CD14-positive monocyte (primary cell): ENCODE measurements at regions not wholly inside any gene's neighbourhood (a gene's known extent, or its start where the extent isn't known, plus 50 kb on each side); places are given as distances from the start of the nearest gene placed in this dataset.
A peak's percentile ranks its signal among the peaks of the same experiment; 100 is the strongest.

Experiments
- DNase-seq, 3 donors: peaks; one replicate each; pipeline ENCODE4 v3.0.0-alpha.2; 2011 to 2022
- H2AFZ ChIP-seq: 2 replicates; pipeline ENCODE4 v1.6.0; 2012; ENCODE audit warnings: mild to moderate bottlenecking, low read depth, low read length, inconsistent platforms; ENCODE audit not compliant: insufficient read depth, poor library complexity, severe bottlenecking
- H3K27ac ChIP-seq, 2 donors: 1 replicate in 1 of 2; 2 replicates in 1 of 2; pipeline ENCODE4 v1.5.1; 2012 to 2013; ENCODE audit warnings: low read length in 2 of 2, control low read depth in 1 of 2, inconsistent platforms in 1 of 2, low read depth in 1 of 2, mild to moderate bottlenecking in 1 of 2
- H3K27me3 ChIP-seq, 2 donors: one replicate each; pipeline versions ENCODE4 v1.6.0 to v1.6.1; 2011 to 2013; ENCODE audit warnings: low read length in 2 of 2; ENCODE audit not compliant: control insufficient read depth in 2 of 2, insufficient read depth in 2 of 2
- H3K36me3 ChIP-seq, 2 donors: replicated peaks in 1 of 2; 1 replicate in 1 of 2; 2 replicates in 1 of 2; pipeline versions ENCODE4 v1.5.1 to v1.6.1; 2012 to 2013; ENCODE audit warnings: low read length in 2 of 2, control low read depth in 1 of 2, inconsistent platforms in 1 of 2, mild to moderate bottlenecking in 1 of 2; ENCODE audit not compliant: insufficient read depth in 2 of 2, control insufficient read depth in 1 of 2
- H3K4me1 ChIP-seq, 2 donors: 1 replicate in 1 of 2; 2 replicates in 1 of 2; pipeline versions ENCODE4 v1.5.1 to v1.6.1; 2012 to 2013; ENCODE audit warnings: low read length in 2 of 2, control low read depth in 1 of 2, inconsistent platforms in 1 of 2, mild to moderate bottlenecking in 1 of 2, moderate library complexity in 1 of 2; ENCODE audit not compliant: insufficient read depth in 2 of 2, control insufficient read depth in 1 of 2
- H3K4me2 ChIP-seq: replicated peaks from 2 replicates; pipeline ENCODE3; 2012; ENCODE audit warnings: low read length, moderate library complexity, mild to moderate bottlenecking; ENCODE audit not compliant: poor library complexity, severe bottlenecking; ENCODE audit errors: extremely low read depth
- H3K4me3 ChIP-seq, 3 experiments: fragments of 200-600 bp in 1 of 3; sonication (generic) in 1 of 3; replicated peaks in 1 of 3; 1 replicate in 2 of 3; 2 replicates in 1 of 3; pipeline ENCODE4 v1.5.1; 2011 to 2013; ENCODE audit warnings: low read length in 3 of 3, mild to moderate bottlenecking in 3 of 3, control low read depth in 2 of 3, low read depth in 2 of 3, inconsistent platforms in 1 of 3, moderate library complexity in 1 of 3
- H3K79me2 ChIP-seq: 2 replicates; pipeline ENCODE4 v1.6.0; 2012; ENCODE audit warnings: mild to moderate bottlenecking, control low read depth, inconsistent platforms, low read length, moderate library complexity; ENCODE audit not compliant: insufficient read depth
- H3K9ac ChIP-seq: 2 replicates; pipeline ENCODE4 v1.6.0; 2017; ENCODE audit warnings: low read length, mild to moderate bottlenecking; ENCODE audit not compliant: insufficient read depth, poor library complexity, severe bottlenecking
- H3K9me3 ChIP-seq, 2 donors: replicated peaks in 1 of 2; 1 replicate in 1 of 2; 2 replicates in 1 of 2; pipeline versions ENCODE4 v1.5.1 to v1.6.1; 2012 to 2013; ENCODE audit warnings: low read length in 2 of 2, control low read depth in 1 of 2; ENCODE audit not compliant: control insufficient read depth in 1 of 2, insufficient read depth in 1 of 2
- H4K20me1 ChIP-seq: 2 replicates; pipeline ENCODE4 v1.6.0; 2012; ENCODE audit warnings: mild to moderate bottlenecking, low read length, control low read depth, moderate library complexity; ENCODE audit not compliant: insufficient read depth
- H3K27ac Mint-ChIP-seq, 7 donors: one replicate each; pipeline ENCODE4 v1.8.0; 2020; ENCODE audit warnings: mild to moderate bottlenecking in 7 of 7, mixed read lengths in 7 of 7, moderate library complexity in 6 of 7, inconsistent platforms in 2 of 7
- H3K27me3 Mint-ChIP-seq, 3 donors: one replicate each; pipeline ENCODE4 v1.8.0; 2021 to 2022; ENCODE audit warnings: low read depth in 3 of 3, mild to moderate bottlenecking in 3 of 3, mixed read lengths in 3 of 3, moderate library complexity in 3 of 3, inconsistent platforms in 1 of 3
- H3K36me3 Mint-ChIP-seq, 2 donors: one replicate each; pipeline ENCODE4 v1.8.0; 2020; ENCODE audit warnings: mixed read lengths in 2 of 2, inconsistent platforms in 1 of 2, mild to moderate bottlenecking in 1 of 2
- H3K4me1 Mint-ChIP-seq: one replicate; pipeline ENCODE4 v1.8.0; 2020; ENCODE audit warnings: mild to moderate bottlenecking, mixed read lengths
- H3K4me3 Mint-ChIP-seq, 2 donors: one replicate each; pipeline ENCODE4 v1.8.0; 2020; ENCODE audit warnings: mild to moderate bottlenecking in 2 of 2, mixed read lengths in 2 of 2, moderate library complexity in 1 of 2
- H3K9me3 Mint-ChIP-seq, 7 donors: one replicate each; pipeline ENCODE4 v1.8.0; 2020 to 2022; ENCODE audit warnings: mixed read lengths in 7 of 7, mild to moderate bottlenecking in 6 of 7, moderate library complexity in 6 of 7, inconsistent platforms in 2 of 7
- WGBS: methylation state at CpG from one replicate; pipeline ENCODE4 v1.1.5; 2013; ENCODE audit warnings: missing lambda C conversion rate; ENCODE audit not compliant: insufficient coverage; 5-methylcytosine and 5-hydroxymethylcytosine counted together
- intact Hi-C, 2 donors: fragments of 100-400 bp; cut with micrococcal nuclease; formaldehyde crosslinking; loops; one replicate each; pipeline versions ENCODE4 v1.15.0 to v1.15.1; 2023
- TF ChIP-seq, protein P1 (sequence below): fragments of 200-600 bp; IDR thresholded peaks from one replicate; pipeline ENCODE4 v1.8.0; 2022; ENCODE audit warnings: antibody characterized with exemption, mild to moderate bottlenecking

DNA sequence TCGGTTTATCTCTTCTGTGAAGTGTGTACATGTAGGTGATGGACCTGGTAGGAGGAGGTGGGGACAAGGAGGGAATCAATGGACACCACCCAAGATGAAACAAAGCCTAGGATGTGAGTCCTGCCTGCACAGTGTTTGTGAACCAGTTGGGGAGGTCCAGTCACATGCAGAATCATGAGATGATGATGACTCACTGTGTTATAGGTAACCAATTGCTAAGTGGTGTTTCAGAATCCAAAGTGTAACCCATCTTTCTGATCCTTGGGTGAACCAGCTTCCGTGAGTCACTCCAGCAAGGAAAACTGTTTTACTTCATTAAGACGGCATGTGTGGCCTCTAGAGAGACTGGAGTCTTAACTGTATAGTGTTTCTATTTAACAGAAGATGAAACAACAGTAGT lies 57.9 kb upstream of the HPF1 start:
- TF ChIP-seq, protein P1, sequence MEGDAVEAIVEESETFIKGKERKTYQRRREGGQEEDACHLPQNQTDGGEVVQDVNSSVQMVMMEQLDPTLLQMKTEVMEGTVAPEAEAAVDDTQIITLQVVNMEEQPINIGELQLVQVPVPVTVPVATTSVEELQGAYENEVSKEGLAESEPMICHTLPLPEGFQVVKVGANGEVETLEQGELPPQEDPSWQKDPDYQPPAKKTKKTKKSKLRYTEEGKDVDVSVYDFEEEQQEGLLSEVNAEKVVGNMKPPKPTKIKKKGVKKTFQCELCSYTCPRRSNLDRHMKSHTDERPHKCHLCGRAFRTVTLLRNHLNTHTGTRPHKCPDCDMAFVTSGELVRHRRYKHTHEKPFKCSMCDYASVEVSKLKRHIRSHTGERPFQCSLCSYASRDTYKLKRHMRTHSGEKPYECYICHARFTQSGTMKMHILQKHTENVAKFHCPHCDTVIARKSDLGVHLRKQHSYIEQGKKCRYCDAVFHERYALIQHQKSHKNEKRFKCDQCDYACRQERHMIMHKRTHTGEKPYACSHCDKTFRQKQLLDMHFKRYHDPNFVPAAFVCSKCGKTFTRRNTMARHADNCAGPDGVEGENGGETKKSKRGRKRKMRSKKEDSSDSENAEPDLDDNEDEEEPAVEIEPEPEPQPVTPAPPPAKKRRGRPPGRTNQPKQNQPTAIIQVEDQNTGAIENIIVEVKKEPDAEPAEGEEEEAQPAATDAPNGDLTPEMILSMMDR = no peak
- no peak overlapping the region for H2AFZ ChIP-seq
- 89% methylated on average over 1 of the region's 3 CpGs for WGBS
- H3K36me3 ChIP-seq = no peaks in the 10 kb centered on the region
- intact Hi-C loops = no loop called here
- no peaks in the 10 kb centered on the region for H3K4me1 Mint-ChIP-seq
- H3K27ac Mint-ChIP-seq = no peak overlapping the region
- H3K36me3 Mint-ChIP-seq = no peaks in the 10 kb centered on the region
- H3K4me3 ChIP-seq = no peak overlapping the region
- H3K79me2 ChIP-seq = no peaks in the 10 kb centered on the region
- no peak overlapping the region for H3K9ac ChIP-seq
- H3K27ac ChIP-seq = no peak overlapping the region
- no peak overlapping the region for H3K4me2 ChIP-seq
- H3K4me1 ChIP-seq = no peaks in the 10 kb centered on the region
- no peaks in the 10 kb centered on the region for H4K20me1 ChIP-seq
- no peaks in the 10 kb centered on the region for H3K9me3 ChIP-seq
- no peaks in the 10 kb centered on the region for H3K27me3 ChIP-seq
- peak in 1 of 3 donors; percentile 8 for DNase-seq
- H3K4me3 Mint-ChIP-seq = no peak overlapping the region
- H3K9me3 Mint-ChIP-seq = peaks cover 0 to 1% (median 0%) of the 10 kb centered on the region in 7 donors
- peaks cover 3 to 11% (median 6%) of the 10 kb centered on the region in 3 donors for H3K27me3 Mint-ChIP-seq

DNA sequence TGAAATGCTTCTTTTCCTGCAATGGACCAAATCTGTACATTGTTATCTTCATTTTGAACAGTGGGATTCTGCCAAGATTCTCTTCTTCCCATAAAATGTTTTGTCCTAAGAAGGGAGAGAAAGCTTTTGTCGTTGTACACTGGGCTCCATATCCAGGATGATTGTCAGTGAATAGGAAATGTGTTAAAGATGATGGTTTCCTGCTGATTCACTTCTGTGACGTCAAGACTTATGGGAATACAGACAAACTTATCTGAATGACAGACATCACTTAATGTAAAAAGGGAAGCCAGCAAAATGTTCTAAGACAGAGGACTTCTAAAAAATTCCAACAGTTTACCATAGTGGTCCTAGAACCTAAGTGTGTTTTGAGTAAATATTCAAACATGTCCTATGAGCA lies 53.7 kb upstream of the HPF1 start:
- Histone ChIP-seq H3K4me1 (no peaks in the 10 kb centered on the region), H3K79me2 (no peaks in the 10 kb centered on the region), H3K27ac (no peak overlapping the region), H3K36me3 (no peaks in the 10 kb centered on the region), H3K27me3 (no peaks in the 10 kb centered on the region), H3K4me3 (no peak overlapping the region), H3K4me2 (no peak overlapping the region), H3K9me3 (no peaks in the 10 kb centered on the region), H2AFZ (no peak overlapping the region), H3K9ac (no peak overlapping the region), H4K20me1 (no peaks in the 10 kb centered on the region)
- no peak for DNase-seq
- intact Hi-C loops = loop anchor here (2.0 to 5.0 kb wide), 2 partner anchors 231 kb away; no protein-coding TSS in a partner anchor
- Mint-ChIP-seq H3K27me3 (peaks cover 6 to 9% (median 6%) of the 10 kb centered on the region in 3 donors), H3K27ac (no peak overlapping the region), H3K4me1 (peaks cover 2% of the 10 kb centered on the region), H3K36me3 (no peaks in the 10 kb centered on the region), H3K9me3 (no peaks in the 10 kb centered on the region), H3K4me3 (no peak overlapping the region)
- 0% methylated on average over 1 of the region's 2 CpGs for WGBS
- TF ChIP-seq, protein P1 = no peak
